Natural killer cell (primary cell): ENCODE measurements at regions not wholly inside any gene's neighbourhood (a gene's known extent, or its start where the extent isn't known, plus 50 kb on each side); places are given as distances from the start of the nearest gene placed in this dataset.

Experiments used
- ATAC-seq, 3 donors: fragments of 150-1000 bp in 2 of 3; fragments of 200-7000 bp in 1 of 3; cut with Tn5 transposase; 1 replicate in 1 of 3; 2 replicates in 2 of 3; pipeline ENCODE4 v1.10.0; 2021; ENCODE audit warnings: mild to moderate bottlenecking in 2 of 3, moderate library complexity in 2 of 3
- DNase-seq, 2 donors: peaks; one replicate each; pipeline versions ENCODE4 v3.0.0 to v3.0.0-alpha.2; 2013 to 2021; ENCODE audit warnings: mixed read lengths in 1 of 2
- H3K27ac ChIP-seq: one replicate; pipeline ENCODE4 v1.5.1; 2013; ENCODE audit warnings: mild to moderate bottlenecking, low read length
- H3K27me3 ChIP-seq: one replicate; pipeline ENCODE4 v1.6.1; 2013; ENCODE audit warnings: low read length; ENCODE audit not compliant: control insufficient read depth, insufficient read depth
- H3K36me3 ChIP-seq: one replicate; pipeline ENCODE4 v1.6.1; 2013; ENCODE audit warnings: low read length; ENCODE audit not compliant: control insufficient read depth, insufficient read depth
- H3K4me1 ChIP-seq: one replicate; pipeline ENCODE4 v1.6.1; 2013; ENCODE audit warnings: low read length; ENCODE audit not compliant: control insufficient read depth, insufficient read depth
- H3K4me3 ChIP-seq: one replicate; pipeline ENCODE4 v1.5.1; 2013; ENCODE audit warnings: low read length
- H3K9me3 ChIP-seq: one replicate; pipeline ENCODE4 v1.6.1; 2013; ENCODE audit warnings: low read length; ENCODE audit not compliant: control insufficient read depth, insufficient read depth
- H3K27ac Mint-ChIP-seq, 2 donors: one replicate each; pipeline ENCODE4 v1.8.0; 2022; ENCODE audit warnings: mild to moderate bottlenecking in 2 of 2, mixed read lengths in 2 of 2, moderate library complexity in 1 of 2
- H3K27me3 Mint-ChIP-seq, 2 donors: one replicate each; pipeline ENCODE4 v1.8.0; 2022; ENCODE audit warnings: low read depth in 2 of 2, mixed read lengths in 2 of 2
- H3K36me3 Mint-ChIP-seq: one replicate; pipeline ENCODE4 v1.8.0; 2022; ENCODE audit warnings: mixed read lengths
- H3K4me1 Mint-ChIP-seq, 2 donors: one replicate each; pipeline ENCODE4 v1.8.0; 2022; ENCODE audit warnings: mixed read lengths in 2 of 2
- H3K4me3 Mint-ChIP-seq: one replicate; pipeline ENCODE4 v1.8.0; 2022; ENCODE audit warnings: mild to moderate bottlenecking, moderate library complexity, mixed read lengths
- H3K9me3 Mint-ChIP-seq, 2 donors: one replicate each; pipeline ENCODE4 v1.8.0; 2022; ENCODE audit warnings: mixed read lengths in 2 of 2
- WGBS: methylation state at CpG from one replicate; pipeline ENCODE4 v1.1.7; 2013; ENCODE audit warnings: missing lambda C conversion rate; ENCODE audit not compliant: insufficient coverage; 5-methylcytosine and 5-hydroxymethylcytosine counted together
- intact Hi-C: fragments of 100-400 bp; cut with micrococcal nuclease; formaldehyde crosslinking; loops from one replicate; pipeline ENCODE4 v1.14.2; 2022
- TF ChIP-seq, protein P1 (sequence below): fragments of 200-600 bp; IDR thresholded peaks from one replicate; pipeline ENCODE4 v1.8.0; 2022; ENCODE audit warnings: antibody characterized with exemption

DNA sequence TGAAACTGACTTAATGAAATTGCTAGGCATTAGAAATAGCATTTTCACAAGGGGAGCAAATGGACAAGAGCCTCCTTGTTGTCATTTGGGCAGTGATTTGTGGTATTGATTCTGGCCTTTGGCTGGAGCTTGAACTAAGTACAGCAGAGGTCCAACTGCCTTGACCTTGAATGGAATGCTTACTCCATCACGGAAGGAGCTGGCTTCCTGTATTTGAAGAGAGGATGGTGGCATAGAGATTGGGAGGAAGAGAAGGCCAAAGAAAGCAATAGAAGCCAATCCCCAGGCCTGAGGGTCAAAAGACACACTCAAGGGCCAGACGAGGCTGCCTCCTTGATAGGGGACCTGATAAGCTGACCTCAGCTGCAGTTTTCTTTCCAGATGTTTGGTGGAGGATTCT is 126.6 kb upstream of the MPPED2 start:
- TF ChIP-seq, protein P1, sequence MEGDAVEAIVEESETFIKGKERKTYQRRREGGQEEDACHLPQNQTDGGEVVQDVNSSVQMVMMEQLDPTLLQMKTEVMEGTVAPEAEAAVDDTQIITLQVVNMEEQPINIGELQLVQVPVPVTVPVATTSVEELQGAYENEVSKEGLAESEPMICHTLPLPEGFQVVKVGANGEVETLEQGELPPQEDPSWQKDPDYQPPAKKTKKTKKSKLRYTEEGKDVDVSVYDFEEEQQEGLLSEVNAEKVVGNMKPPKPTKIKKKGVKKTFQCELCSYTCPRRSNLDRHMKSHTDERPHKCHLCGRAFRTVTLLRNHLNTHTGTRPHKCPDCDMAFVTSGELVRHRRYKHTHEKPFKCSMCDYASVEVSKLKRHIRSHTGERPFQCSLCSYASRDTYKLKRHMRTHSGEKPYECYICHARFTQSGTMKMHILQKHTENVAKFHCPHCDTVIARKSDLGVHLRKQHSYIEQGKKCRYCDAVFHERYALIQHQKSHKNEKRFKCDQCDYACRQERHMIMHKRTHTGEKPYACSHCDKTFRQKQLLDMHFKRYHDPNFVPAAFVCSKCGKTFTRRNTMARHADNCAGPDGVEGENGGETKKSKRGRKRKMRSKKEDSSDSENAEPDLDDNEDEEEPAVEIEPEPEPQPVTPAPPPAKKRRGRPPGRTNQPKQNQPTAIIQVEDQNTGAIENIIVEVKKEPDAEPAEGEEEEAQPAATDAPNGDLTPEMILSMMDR, result no peak
- Mint-ChIP-seq H3K36me3 (no peaks in the 10 kb centered on the region), H3K4me3 (no peak overlapping the region), H3K27ac (no peak overlapping the region), H3K27me3 (no peaks in the 10 kb centered on the region), H3K9me3 (peaks cover 0 to 4% of the 10 kb centered on the region in 2 donors), H3K4me1 (no peaks in the 10 kb centered on the region)
- no peak for ATAC-seq
- Histone ChIP-seq H3K27ac (no peak overlapping the region), H3K4me3 (no peak overlapping the region), H3K9me3 (no peaks in the 10 kb centered on the region), H3K36me3 (no peaks in the 10 kb centered on the region), H3K4me1 (no peaks in the 10 kb centered on the region), H3K27me3 (no peaks in the 10 kb centered on the region)
- 70% methylated on average over 2 of the region's 2 CpGs for WGBS
- intact Hi-C loops, result loop anchor here (10.0 kb wide), 1 partner anchor 58 kb away; no protein-coding TSS in a partner anchor
- no peak for DNase-seq

DNA sequence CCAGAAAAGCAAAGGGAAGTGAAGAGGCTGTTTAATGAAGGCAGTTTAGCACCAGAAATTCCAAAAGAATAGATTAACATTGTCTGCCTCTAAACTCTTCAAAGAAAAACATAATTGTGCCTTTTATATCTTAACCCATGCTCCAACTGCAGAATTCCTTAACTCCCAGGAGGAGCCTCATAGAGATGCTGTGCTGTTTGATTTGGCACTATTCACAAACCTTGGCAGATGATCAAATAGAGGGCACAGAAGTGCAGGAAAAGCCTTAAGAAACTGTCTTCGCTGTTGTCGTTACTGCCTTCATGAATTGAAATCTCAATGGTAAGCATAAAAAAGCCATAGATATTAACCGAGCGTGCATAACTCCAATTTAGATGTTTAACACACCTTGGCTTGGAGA is 124.1 kb upstream of the MPPED2 start:
- H3K27me3 ChIP-seq, result no peaks in the 10 kb centered on the region
- intact Hi-C loops, result loop anchor here (10.0 kb wide), 1 partner anchor 55 kb away; no protein-coding TSS in a partner anchor
- H3K4me1 Mint-ChIP-seq, result no peaks in the 10 kb centered on the region
- H3K27ac Mint-ChIP-seq, result no peak overlapping the region
- no peaks in the 10 kb centered on the region for H3K36me3 Mint-ChIP-seq
- ATAC-seq (no peak), DNase-seq (no peak)
- no peak overlapping the region for H3K4me3 Mint-ChIP-seq
- H3K9me3 ChIP-seq, result no peaks in the 10 kb centered on the region
- TF ChIP-seq, protein P1, result no peak
- no peaks in the 10 kb centered on the region for H3K36me3 ChIP-seq
- 96% methylated on average over 4 of the region's 4 CpGs for WGBS
- no peak overlapping the region for H3K27ac ChIP-seq
- H3K4me1 ChIP-seq, result no peaks in the 10 kb centered on the region
- H3K4me3 ChIP-seq, result no peak overlapping the region
- H3K9me3 Mint-ChIP-seq, result peaks cover 0 to 4% of the 10 kb centered on the region in 2 donors
- no peaks in the 10 kb centered on the region for H3K27me3 Mint-ChIP-seq

DNA sequence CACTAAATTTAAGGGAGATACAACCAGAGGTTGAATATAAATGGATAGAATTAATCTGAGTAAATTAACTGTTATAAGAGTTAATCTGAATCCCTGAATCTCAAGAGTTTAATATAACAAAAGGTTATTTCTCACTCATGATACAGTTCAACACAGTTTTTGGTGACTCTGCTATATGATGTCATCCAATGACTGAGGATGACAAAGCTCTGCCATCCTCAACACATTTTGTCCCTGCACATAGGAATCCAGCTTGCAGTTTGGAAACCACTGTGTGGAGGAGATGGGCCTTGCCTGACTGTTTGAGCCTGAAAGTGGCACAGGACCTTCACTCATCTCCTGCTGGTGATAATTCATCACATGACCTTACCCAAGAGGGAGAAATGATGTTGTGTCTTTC is 121.0 kb upstream of the MPPED2 start:
- H3K4me3 ChIP-seq, result no peak overlapping the region
- Mint-ChIP-seq H3K9me3 (peaks cover 0 to 4% of the 10 kb centered on the region in 2 donors), H3K36me3 (no peaks in the 10 kb centered on the region), H3K27ac (no peak overlapping the region), H3K4me3 (no peak overlapping the region), H3K4me1 (no peaks in the 10 kb centered on the region), H3K27me3 (no peaks in the 10 kb centered on the region)
- H3K36me3 ChIP-seq, result no peaks in the 10 kb centered on the region
- H3K27me3 ChIP-seq, result no peaks in the 10 kb centered on the region
- no peaks in the 10 kb centered on the region for H3K4me1 ChIP-seq
- no peak overlapping the region for H3K27ac ChIP-seq
- intact Hi-C loops, result no loop called here
- DNase-seq (no peak), ATAC-seq (no peak)
- TF ChIP-seq, protein P1, result no peak
- no peaks in the 10 kb centered on the region for H3K9me3 ChIP-seq

DNA sequence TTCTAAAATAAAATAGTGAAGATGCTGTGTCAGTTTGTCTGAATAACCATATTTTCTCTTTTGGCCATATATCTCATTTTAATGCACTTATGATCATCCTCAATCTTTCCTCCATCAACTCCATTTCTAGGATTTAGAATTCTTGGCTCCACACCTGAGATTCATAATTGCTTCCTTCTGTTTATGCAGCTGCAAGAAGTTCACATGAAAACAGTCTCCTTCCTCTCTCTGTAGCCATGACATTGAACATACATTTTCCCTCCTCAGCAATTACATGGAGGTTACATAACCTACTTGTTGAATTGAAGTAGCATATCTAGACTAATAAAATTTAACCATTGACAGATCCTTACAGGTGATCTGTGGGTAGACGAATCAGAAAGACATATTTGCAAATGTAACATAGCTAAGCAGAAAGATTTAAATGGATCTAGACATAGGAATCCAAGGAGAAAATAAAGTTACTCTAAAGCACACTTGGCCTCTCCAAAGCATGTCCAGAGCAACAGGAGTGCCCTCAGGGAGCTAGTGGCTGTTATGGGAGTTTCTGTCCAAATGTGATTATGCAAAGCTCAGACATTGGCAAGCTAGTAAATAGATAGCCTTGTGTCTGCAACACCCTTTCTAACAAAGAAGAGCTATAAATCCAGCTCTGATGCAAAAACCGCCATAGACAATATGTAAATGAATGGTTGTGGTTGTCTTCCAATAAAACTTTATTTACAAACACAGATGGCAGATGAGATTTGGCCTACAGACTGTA is 119.9 kb upstream of the MPPED2 start:
- no CpG with 5 or more reads among the region's 2 CpGs for WGBS
- ATAC-seq (no peak), DNase-seq (no peak)
- Histone ChIP-seq H3K9me3 (no peaks in the 10 kb centered on the region), H3K27me3 (no peaks in the 10 kb centered on the region), H3K27ac (no peak overlapping the region), H3K4me1 (no peaks in the 10 kb centered on the region), H3K4me3 (no peak overlapping the region), H3K36me3 (no peaks in the 10 kb centered on the region)
- Mint-ChIP-seq H3K4me1 (no peaks in the 10 kb centered on the region), H3K27me3 (no peaks in the 10 kb centered on the region), H3K4me3 (no peak overlapping the region), H3K36me3 (no peaks in the 10 kb centered on the region), H3K9me3 (peaks cover 0 to 4% of the 10 kb centered on the region in 2 donors), H3K27ac (no peak overlapping the region)
- intact Hi-C loops, result no loop called here
- TF ChIP-seq, protein P1, result no peak
